ENCODE measurements at regions not wholly inside any gene's neighbourhood (a gene's known extent, or its start where the extent isn't known, plus 50 kb on each side); places are given as distances from the start of the nearest gene placed in this dataset.
"Not testable (repeated sequence)": the region's sequence is repeated elsewhere in the genome, so short reads cannot be mapped to it uniquely, and the experiment has no call there.

GRCh38 chr14:38556252-38556651, 300.4 kb upstream of the CLEC14A start:
- no peak for ATAC-seq (ENCODE audit: poor library complexity)
- intact Hi-C loops (cut with DNase I): no loop called here

GRCh38 chr14:38554026-38554425, 298.1 kb upstream of the CLEC14A start:
- no peak for DNase-seq
- intact Hi-C loops (cut with DNase I): no loop called here
- ATAC-seq (ENCODE audit: poor library complexity): no peak

More at GRCh38 chr14:38556252-38556651, 300.4 kb upstream of the CLEC14A start:
- DNase-seq: no peak

DNA sequence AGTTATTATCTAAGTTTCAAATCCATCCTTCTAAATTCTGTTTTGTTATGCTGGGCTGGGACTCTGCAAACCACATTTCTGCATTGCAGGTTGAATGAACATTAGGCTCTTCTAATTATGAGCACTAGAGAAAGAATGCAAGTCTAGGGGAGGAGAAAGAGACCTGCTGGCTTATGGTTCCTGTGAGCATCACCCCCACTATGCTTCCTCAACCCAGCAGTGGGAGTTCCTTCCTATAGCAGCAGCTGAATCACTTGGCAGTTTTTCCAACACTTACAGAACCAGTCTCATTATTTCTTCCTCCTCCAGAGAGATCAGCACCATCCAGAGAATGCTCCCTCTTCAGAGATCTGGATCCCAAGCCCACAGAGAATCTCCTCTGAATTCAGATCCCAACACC, 297.7 kb upstream of the CLEC14A start:
- no peak for DNase-seq
- no peak for ATAC-seq (ENCODE audit: poor library complexity)
- intact Hi-C loops (cut with DNase I): no loop called here

- DNase-seq (no peak), ATAC-seq (ENCODE audit: poor library complexity) (no peak)
- intact Hi-C loops (cut with DNase I): no loop called here
Observed at GRCh38 chr14:38549564-38549963, 293.7 kb upstream of the CLEC14A start.

- DNase-seq: no peak
- intact Hi-C loops (cut with DNase I): no loop called here
- ATAC-seq (ENCODE audit: poor library complexity): no peak
Observed at GRCh38 chr14:38547961-38548490, 292.1 kb upstream of the CLEC14A start.

GRCh38 chr14:38546932-38547551, 291.1 kb upstream of the CLEC14A start:
- ATAC-seq (ENCODE audit: poor library complexity) (no peak), DNase-seq (no peak)
- intact Hi-C loops (cut with DNase I): no loop called here

DNA sequence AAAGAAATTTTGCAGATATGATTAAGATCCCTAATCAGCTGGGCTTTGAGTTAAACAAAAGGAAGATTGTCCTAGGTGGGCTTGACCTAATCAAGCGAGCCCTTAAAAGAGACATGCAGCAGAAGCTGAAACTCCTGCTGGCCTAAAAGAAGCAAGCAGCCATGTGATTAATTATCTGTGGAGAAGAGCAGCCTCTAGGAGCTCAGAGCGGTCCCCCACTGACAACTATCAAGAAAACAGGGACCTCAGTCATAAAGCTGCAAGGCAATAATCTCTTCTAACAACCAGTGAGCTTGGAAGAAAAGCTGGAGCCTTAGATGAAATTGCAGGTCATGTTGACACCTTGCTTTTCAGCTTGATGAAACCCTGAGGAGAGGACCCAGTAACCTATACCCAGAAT, 288.9 kb upstream of the CLEC14A start:
- intact Hi-C loops (cut with DNase I): no loop called here
- no peak for ATAC-seq (ENCODE audit: poor library complexity)
- no peak for DNase-seq

DNA sequence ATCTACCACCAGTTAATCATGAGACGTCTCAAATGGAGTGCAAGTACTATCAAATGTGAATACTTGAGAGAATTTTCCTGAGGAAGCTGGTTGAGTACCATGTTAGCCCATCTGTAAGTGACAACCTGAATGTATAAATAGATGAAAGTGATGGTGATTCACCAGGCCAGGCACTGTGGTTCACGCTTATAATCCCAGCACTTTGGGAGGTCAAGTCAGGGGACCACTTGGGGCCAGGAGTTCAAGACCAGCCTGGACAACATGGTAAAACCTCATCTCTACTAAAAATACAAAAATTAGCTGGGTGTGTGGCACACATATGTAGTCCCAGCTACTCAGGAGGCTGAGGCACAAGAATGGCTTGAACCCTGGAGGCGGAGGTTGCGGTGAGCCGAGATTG, 288.0 kb upstream of the CLEC14A start:
- ATAC-seq (ENCODE audit: poor library complexity); DNase-seq; intact Hi-C loops (cut with DNase I): not testable (repeated sequence)

GRCh38 chr14:38538053-38538452, 282.2 kb upstream of the CLEC14A start:
- ATAC-seq (ENCODE audit: poor library complexity); DNase-seq; intact Hi-C loops (cut with DNase I): not testable (repeated sequence)

- ATAC-seq (ENCODE audit: poor library complexity) (no peak), DNase-seq (no peak)
- intact Hi-C loops (cut with DNase I): no loop called here
Observed at GRCh38 chr14:38536376-38537038, 280.6 kb upstream of the CLEC14A start.

DNA sequence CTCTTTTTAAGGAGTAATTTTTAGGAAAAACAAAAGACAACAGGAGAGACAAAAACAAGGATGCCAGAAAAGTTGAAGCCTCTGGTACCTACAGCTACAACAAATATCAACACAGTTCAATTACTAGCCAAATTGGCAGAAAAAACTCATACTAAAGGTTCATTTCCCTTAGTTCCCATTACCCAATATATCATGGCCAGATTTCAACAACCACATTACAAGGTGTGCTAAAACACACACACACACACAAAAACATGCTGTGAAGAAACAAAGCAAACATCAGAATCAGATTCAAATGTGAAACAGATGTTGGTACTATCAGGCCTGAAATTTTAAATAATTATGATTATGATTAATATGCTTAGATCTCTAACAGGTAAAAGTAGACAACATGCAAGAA, 272.7 kb upstream of the CLEC14A start:
- ATAC-seq (ENCODE audit: poor library complexity) (no peak), DNase-seq (no peak)
- intact Hi-C loops (cut with DNase I): no loop called here

DNA sequence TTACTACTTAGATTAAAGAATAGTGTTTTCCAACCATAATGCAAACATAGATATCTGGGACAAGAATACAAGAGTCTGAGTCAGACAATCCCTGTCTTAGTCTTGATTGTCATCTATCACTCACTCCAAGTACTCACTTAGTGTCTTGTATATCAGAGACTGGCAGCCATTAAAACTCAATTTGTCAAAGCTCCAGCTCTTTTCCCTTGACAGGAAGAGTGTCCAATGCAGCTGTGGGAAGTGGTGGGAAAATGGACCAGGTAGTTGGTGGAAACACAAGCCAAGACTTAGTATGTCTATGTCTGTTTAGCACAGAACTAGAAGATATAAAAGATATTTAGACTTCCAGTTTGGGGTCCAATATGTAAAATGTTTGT, 271.6 kb upstream of the CLEC14A start:
- intact Hi-C loops (cut with DNase I): no loop called here
- no peak for DNase-seq

DNA sequence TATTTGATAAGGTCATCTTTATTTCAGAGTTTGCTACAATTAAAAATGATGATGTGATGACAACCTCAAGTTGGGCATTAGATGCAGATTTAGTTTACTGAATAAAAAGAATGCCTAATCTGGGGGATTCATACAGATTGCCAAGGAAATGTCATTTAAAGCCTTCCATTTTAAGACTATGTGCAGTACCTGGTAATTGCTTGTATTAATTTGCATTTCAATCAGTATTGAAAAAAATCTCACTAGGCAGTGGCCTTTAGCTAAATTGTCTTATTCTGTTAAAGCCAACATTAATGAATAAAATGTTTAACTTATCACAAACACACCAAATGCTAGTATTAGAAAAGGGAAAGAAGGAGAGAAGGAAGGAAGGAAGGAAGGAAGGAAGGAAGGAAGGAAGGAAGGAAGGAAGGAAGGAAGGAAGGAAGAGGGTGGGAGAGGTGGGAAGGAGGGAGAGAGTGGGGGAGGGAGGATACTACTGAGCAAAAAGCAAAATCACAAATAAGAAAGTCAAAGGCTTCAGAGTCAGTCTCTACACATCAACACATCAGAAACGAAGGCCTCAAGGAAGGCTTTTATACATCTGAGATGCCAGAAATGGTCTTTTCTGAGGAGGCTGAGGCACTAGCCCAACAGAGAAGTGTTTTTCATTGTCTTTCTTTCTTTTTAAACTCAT, 271.1 kb upstream of the CLEC14A start:
- DNase-seq (no peak), ATAC-seq (ENCODE audit: poor library complexity) (no peak)
- intact Hi-C loops (cut with DNase I): no loop called here

More for the DNA sequence above, 271.6 kb upstream of the CLEC14A start:
- ATAC-seq (ENCODE audit: poor library complexity): no peak

- DNase-seq (no peak), ATAC-seq (ENCODE audit: poor library complexity) (no peak)
- intact Hi-C loops (cut with DNase I): no loop called here
Observed at GRCh38 chr14:38524636-38525509, 269.0 kb upstream of the CLEC14A start.

- intact Hi-C loops (cut with DNase I): no loop called here
- ATAC-seq (ENCODE audit: poor library complexity) (no peak), DNase-seq (no peak)
Observed at GRCh38 chr14:38522724-38523123, 266.8 kb upstream of the CLEC14A start.

GRCh38 chr14:38521591-38521990, 265.7 kb upstream of the CLEC14A start:
- intact Hi-C loops (cut with DNase I): no loop called here
- ATAC-seq (ENCODE audit: poor library complexity) (no peak), DNase-seq (no peak)

DNA sequence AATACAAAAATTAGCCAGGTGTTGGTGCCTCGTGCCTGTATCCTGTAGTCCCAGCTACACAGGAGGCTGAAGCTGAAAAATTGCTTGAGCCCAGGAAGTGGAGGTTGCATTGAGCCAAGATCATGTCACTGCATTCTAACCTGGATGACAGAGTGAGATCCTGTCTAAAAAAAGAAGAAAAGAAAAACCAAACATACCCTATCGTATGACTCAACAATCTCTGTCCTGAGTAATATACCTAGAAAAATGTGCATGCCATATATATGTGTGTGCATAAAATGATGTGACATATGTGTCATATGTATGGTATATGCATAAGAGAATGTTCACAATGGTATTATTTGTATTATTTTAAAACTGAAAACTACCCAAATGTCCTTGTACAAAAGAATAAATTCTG, 261.5 kb upstream of the CLEC14A start:
- intact Hi-C loops (cut with DNase I): no loop called here
- no peak for DNase-seq
- no peak for ATAC-seq (ENCODE audit: poor library complexity)

GRCh38 chr14:38512236-38512635, 256.3 kb upstream of the CLEC14A start:
- ATAC-seq (ENCODE audit: poor library complexity) (no peak), DNase-seq (no peak)
- intact Hi-C loops (cut with DNase I): no loop called here

GRCh38 chr14:38507299-38507698, 251.4 kb upstream of the CLEC14A start:
- no peak for DNase-seq
- ATAC-seq (ENCODE audit: poor library complexity): no peak
- intact Hi-C loops (cut with DNase I): no loop called here
